Myocyte (in vitro differentiated cells): ENCODE measurements at regions not wholly inside any gene's neighbourhood (a gene's known extent, or its start where the extent isn't known, plus 50 kb on each side); places are given as distances from the start of the nearest gene placed in this dataset.
A peak's percentile ranks its signal among the peaks of the same experiment; 100 is the strongest.
"Not testable (repeated sequence)": the region's sequence is repeated elsewhere in the genome, so short reads cannot be mapped to it uniquely, and the experiment has no call there.

Experiments
- DNase-seq: peaks from one replicate; pipeline ENCODE4 v3.0.0-alpha.2; 2012; ENCODE audit warnings: low read depth

DNA sequence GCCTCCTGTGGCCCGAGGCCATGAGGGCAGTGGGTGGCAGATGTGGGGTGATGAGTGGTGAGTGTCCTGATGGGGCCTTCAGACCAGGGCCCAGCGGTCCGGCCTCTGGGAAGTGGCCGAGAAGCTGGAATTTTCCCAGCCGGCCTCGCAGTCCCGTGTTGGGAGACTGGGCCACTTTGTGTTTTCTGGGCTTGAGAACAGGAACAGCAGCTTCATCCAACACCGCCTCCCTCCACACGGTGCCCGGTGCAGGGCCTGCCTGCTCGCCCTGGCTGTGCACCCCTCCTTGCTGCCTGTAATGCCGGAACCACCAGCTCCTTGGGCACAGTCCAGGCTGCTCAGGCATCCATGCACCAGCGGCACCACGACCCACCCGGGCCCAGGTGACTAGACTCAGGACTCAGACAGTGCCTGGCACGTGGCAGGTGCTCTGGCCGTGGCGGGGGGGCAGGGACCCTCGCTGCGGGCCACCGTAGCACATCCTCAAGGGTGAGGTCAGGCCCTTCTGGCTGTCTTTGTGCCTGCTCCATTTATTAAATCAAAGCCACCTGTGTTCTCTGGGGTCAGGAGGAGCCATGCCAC lies 194.7 kb downstream of the BANP start:
- not testable (repeated sequence) for DNase-seq

DNA sequence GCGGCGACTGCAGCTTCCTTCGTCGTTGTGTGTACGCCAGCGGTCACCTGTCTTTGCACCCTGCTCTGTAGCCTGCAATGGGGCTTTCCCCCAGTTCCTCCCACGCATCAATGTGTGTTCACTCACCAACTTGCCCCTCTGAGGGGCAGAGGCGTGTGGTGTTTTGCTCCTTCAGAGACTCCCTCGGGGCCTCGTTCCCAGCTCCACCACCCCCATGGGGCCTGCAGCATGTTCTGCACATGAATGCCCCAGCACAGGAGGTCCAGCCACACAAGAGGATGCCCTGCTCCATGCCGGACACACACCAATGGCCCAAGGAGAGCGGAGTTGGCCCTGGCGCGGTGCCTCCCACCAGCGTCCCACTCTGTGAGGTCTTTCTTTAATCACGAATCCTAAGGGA lies 196.8 kb downstream of the BANP start:
- DNase-seq = not testable (repeated sequence)

DNA sequence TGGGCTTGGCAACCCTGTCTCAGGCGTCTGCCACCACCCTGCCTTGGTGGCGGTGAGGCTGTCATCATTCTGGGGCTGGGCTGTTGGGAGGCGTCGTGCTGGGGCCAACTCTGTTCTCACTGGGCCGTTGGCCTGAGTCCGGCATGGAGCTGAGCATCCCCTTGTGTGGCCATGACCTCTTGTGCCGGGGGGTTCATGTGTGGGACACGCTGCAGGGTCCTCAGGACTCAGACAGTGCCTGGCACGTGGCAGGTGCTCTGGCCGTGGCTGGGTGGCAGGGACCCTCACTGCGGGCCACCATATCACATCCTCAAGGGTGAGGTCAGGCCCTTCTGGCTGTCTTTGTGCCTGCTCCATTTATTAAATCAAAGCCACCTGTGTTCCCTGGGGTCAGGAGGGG lies 197.4 kb downstream of the BANP start:
- not testable (repeated sequence) for DNase-seq

GRCh38 chr16:88149158-88149603 lies 197.9 kb downstream of the BANP start:
- DNase-seq = not testable (repeated sequence)

GRCh38 chr16:88149663-88150062 lies 198.4 kb downstream of the BANP start:
- not testable (repeated sequence) for DNase-seq

- DNase-seq = not testable (repeated sequence)
Observed at GRCh38 chr16:88150456-88151128, 199.4 kb downstream of the BANP start.

GRCh38 chr16:88151129-88151499 lies 199.9 kb downstream of the BANP start:
- peak; percentile 49 for DNase-seq

DNA sequence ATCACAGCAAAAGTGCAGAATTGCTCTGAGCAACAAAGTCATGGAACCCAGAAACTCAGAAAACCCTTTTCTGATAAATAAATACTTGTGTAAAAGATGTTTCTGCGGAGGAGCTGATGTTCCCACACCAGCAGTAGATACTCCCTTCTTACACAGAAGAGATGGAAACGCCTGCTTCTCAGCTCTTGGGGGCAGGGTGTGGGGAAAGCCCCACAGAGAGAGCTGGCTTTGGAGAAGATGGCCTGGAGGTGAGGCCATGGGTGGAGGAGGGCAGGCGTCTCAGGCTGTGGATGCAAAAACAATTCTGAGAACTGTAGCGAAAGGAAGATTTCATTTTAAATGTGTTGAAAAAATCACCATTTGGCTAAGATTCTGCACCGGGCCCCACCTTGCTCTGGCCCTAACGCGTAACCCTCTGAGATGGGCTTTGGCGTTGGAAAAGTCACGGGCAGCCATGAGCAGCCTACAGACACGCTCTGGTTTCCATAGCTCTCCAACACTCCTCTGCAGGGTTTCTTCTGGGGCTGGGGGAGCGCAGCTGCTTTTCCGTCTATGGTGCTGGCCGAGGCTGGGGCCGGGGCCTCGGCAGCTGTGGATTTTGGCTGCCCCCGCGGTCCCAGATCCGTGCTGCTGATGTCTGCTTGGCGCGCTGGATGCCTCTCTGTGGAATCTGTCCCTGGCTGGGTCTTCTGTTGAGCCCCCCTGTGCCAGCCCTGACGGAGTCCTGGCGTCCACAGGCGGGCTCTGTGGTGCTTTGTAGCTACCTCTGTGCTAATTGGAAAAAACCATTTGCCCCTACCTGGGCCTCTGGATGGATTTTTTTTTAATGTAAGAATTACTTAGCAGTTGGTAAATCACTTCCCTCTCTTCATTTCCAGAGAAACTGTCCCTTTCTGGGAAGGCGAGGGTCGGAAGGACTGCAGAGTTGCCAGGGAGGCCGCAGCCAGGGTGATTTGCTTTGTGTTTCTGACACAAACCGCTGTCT lies 200.9 kb downstream of the BANP start:
- DNase-seq = not testable (repeated sequence)

DNA sequence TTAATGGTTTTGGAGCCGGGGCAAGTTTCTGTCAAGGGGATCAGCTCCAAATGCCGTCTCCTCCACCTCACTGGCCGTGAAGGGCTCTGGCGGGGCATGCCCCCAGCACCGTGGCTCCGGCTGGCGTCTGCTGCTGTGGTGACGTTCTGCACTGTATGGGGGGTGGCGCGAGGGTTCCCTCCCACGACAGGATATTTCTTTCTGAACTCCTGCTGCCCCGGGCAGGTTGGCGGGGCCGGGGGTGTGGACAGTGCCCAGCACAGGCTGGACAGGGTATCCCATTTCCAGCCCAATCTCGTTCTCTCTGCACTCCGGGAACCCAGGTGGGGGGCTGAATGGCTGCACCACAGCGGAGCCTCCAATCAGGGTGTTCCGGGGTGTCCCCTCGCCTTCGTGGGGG lies 201.6 kb downstream of the BANP start:
- DNase-seq = not testable (repeated sequence)

GRCh38 chr16:88153516-88153915 lies 202.3 kb downstream of the BANP start:
- DNase-seq = not testable (repeated sequence)

DNA sequence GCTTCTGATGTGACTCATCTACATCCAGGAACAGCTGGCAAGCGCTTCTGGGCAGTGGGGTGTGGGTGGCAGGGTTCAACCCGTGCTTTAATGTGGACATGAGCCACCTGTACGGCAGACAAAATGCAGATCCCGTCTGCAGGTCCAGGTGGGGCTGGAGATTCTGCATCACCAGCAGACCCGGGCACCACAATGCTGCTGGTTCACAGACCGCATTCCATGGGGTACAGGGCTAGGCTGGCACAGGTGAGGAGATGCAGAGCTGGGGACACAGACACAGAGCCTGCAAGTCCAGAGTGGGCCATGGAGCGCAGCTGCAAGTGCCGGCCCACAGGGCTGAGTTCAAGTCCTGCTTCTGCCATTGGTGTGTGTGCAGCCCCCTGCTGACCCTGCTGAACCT lies 203.7 kb downstream of the BANP start:
- not testable (repeated sequence) for DNase-seq

DNA sequence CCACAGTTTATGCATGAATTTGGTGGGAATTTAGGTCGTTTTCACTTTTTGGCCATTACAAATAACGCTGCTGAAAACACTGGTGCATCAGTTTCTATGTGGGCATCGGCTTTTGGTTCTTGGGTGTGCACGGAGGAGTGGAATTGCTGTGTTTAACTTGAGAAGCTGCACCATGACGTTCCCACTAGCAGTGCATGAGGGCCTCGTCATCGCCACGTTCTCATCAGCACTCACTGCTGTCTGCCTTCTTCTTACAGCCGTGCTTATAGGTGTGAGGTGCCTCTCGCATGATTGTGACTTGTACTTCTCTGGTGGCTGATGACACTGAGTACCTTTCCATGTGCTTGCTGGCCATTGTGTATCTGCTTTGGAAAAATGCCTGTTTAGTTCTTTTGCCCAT lies 204.4 kb downstream of the BANP start:
- DNase-seq = not testable (repeated sequence)

GRCh38 chr16:88156640-88157283 lies 205.5 kb downstream of the BANP start:
- not testable (repeated sequence) for DNase-seq

DNA sequence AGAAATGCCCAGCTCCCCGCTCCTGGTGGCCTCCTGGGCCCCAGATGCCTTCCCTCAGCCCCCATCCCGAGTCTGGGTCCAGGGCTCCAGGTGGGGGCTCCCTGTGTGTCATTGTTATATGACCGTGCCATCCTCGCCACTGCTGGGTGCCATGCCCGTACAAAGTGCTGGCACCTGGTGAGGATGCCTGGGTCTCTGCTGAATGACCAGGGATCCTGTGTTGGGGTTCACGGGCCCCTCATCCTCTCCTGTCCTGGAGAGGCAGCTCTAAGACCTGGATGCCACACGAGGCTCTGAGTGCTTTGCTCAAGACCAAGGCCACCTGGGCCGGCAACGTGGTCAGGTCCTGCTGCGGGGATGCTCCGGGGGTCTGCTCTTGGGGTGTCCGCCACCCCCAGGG lies 206.5 kb downstream of the BANP start:
- DNase-seq = not testable (repeated sequence)

GRCh38 chr16:88158256-88159045 lies 207.2 kb downstream of the BANP start:
- DNase-seq = not testable (repeated sequence)

GRCh38 chr16:88159046-88159896 lies 208.0 kb downstream of the BANP start:
- not testable (repeated sequence) for DNase-seq

DNA sequence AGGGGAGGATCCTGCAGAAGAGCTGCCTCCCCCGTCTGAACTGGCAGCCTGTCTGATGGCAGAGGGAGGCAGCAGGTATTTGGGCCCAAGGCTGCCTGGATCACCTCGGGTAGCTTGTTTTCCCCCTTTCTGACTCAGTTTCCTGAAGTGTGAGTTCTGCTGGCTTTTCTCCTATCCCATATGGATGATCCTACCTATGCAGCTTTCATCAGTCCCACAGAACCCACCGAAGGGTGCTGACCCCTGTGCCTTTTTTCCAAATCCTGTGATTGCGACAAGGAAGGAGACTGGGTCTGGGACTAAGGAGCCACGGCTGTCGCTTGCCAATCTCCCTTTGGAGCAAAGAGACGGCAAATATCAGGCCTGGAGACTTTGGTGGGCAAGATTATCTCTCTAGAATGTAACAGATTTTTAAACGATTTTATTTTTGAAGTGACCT lies 208.7 kb downstream of the BANP start:
- not testable (repeated sequence) for DNase-seq

- not testable (repeated sequence) for DNase-seq
Observed at GRCh38 chr16:88161191-88161590, 210.0 kb downstream of the BANP start.

- DNase-seq = not testable (repeated sequence)
Observed at GRCh38 chr16:88161623-88162275, 210.5 kb downstream of the BANP start.
